DND-41 (cell line): ENCODE measurements at regions not wholly inside any gene's neighbourhood (a gene's known extent, or its start where the extent isn't known, plus 50 kb on each side); places are given as distances from the start of the nearest gene placed in this dataset.

ENCODE experiments used
- ATAC-seq: fragments of 200-7000 bp; cut with Tn5 transposase; 3 replicates; pipeline ENCODE4 v1.9.1; 2021; ENCODE audit warnings: low read depth; ENCODE audit not compliant: insufficient read depth
- DNase-seq: peaks from one replicate; pipeline ENCODE4 v3.0.0-alpha.2; 2020
- H2AFZ ChIP-seq: 2 replicates; pipeline ENCODE4 v1.6.0; 2012; ENCODE audit warnings: low read depth, low read length
- H3K27ac ChIP-seq: 2 replicates; pipeline ENCODE4 v1.5.1; 2012; ENCODE audit warnings: low read length, inconsistent platforms
- H3K27me3 ChIP-seq: fragments of 200-600 bp; sonication (generic); 2 replicates; pipeline ENCODE4 v1.6.0; 2012; ENCODE audit warnings: low read length, mild to moderate bottlenecking, inconsistent platforms; ENCODE audit not compliant: insufficient read depth, poor library complexity
- H3K36me3 ChIP-seq: 2 replicates; pipeline ENCODE4 v1.5.1; 2012; ENCODE audit warnings: low read length, inconsistent platforms; ENCODE audit not compliant: insufficient read depth
- H3K4me1 ChIP-seq: 2 replicates; pipeline ENCODE4 v1.5.1; 2012; ENCODE audit warnings: mild to moderate bottlenecking, low read length; ENCODE audit not compliant: insufficient read depth
- H3K4me2 ChIP-seq: 2 replicates; pipeline ENCODE4 v1.6.0; 2012; ENCODE audit warnings: mild to moderate bottlenecking, moderate library complexity, low read length, inconsistent platforms; ENCODE audit not compliant: insufficient read depth
- H3K4me3 ChIP-seq, 2 experiments: fragments of 200-600 bp in 1 of 2; shearing (Covaris generic) in 1 of 2; 2 replicates each; pipeline ENCODE4 v1.5.1; 2012 to 2016; ENCODE audit warnings: inconsistent platforms in 2 of 2, low read length in 2 of 2, mild to moderate bottlenecking in 2 of 2, low read depth in 1 of 2, moderate library complexity in 1 of 2
- H3K79me2 ChIP-seq: 2 replicates; pipeline ENCODE4 v1.6.0; 2012; ENCODE audit warnings: low read length, inconsistent platforms; ENCODE audit not compliant: insufficient read depth
- H3K9ac ChIP-seq: 2 replicates; pipeline ENCODE4 v1.6.0; 2012; ENCODE audit warnings: low read depth, mild to moderate bottlenecking, inconsistent platforms, low read length, moderate library complexity
- H3K9me3 ChIP-seq: 2 replicates; pipeline ENCODE4 v1.5.1; 2012; ENCODE audit warnings: low read length, moderate library complexity, mild to moderate bottlenecking, inconsistent platforms; ENCODE audit not compliant: insufficient read depth, severe bottlenecking
- H4K20me1 ChIP-seq: 2 replicates; pipeline ENCODE4 v1.6.0; 2012; ENCODE audit warnings: low read length; ENCODE audit not compliant: insufficient read depth
- EZH2 ChIP-seq: IDR thresholded peaks from 3 replicates; pipeline ENCODE4 v1.6.1; 2012; ENCODE audit warnings: borderline replicate concordance, low read depth, mild to moderate bottlenecking, moderate library complexity, low read length, inconsistent platforms; ENCODE audit not compliant: severe bottlenecking
- TF ChIP-seq, protein P1 (sequence below): IDR thresholded peaks from 2 replicates; pipeline ENCODE4 v1.5.1; 2012; ENCODE audit warnings: borderline replicate concordance, low read length, moderate library complexity, mild to moderate bottlenecking; ENCODE audit not compliant: poor library complexity, severe bottlenecking; ENCODE audit errors: extremely low read depth

DNA sequence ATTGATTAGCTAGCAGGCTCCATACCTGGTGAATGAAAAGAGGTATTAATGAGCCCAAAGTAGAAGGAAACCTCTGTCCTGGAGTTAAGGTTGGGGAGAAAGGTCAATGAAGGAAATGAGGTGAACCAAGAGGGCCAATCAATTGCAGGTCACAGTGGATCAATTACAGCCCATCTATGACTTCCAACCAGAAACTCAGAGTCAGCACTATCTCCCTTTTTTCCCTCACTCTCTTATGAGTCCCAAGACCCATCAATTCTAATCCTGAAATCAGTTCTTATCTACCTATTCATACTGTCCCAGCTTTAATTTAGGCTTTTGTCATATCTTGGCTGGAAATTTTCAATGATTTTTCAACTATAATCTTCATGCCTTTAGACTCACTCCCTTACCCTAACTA is 433.2 kb upstream of the PKN2 start:
- DNase-seq (no peak), ATAC-seq (no peak)
- Histone ChIP-seq H3K4me3 (no peak overlapping the region), H3K9me3 (no peaks in the 10 kb centered on the region), H3K79me2 (no peaks in the 10 kb centered on the region), H3K27ac (no peak overlapping the region), H3K36me3 (no peaks in the 10 kb centered on the region), H4K20me1 (no peaks in the 10 kb centered on the region), H3K4me1 (no peaks in the 10 kb centered on the region), H3K9ac (no peak overlapping the region), H3K4me2 (no peak overlapping the region), H2AFZ (no peak overlapping the region), H3K27me3 (no peaks in the 10 kb centered on the region)
- TF ChIP-seq, protein P1, sequence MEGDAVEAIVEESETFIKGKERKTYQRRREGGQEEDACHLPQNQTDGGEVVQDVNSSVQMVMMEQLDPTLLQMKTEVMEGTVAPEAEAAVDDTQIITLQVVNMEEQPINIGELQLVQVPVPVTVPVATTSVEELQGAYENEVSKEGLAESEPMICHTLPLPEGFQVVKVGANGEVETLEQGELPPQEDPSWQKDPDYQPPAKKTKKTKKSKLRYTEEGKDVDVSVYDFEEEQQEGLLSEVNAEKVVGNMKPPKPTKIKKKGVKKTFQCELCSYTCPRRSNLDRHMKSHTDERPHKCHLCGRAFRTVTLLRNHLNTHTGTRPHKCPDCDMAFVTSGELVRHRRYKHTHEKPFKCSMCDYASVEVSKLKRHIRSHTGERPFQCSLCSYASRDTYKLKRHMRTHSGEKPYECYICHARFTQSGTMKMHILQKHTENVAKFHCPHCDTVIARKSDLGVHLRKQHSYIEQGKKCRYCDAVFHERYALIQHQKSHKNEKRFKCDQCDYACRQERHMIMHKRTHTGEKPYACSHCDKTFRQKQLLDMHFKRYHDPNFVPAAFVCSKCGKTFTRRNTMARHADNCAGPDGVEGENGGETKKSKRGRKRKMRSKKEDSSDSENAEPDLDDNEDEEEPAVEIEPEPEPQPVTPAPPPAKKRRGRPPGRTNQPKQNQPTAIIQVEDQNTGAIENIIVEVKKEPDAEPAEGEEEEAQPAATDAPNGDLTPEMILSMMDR, result no peak
- TF ChIP-seq EZH2, result no peak

DNA sequence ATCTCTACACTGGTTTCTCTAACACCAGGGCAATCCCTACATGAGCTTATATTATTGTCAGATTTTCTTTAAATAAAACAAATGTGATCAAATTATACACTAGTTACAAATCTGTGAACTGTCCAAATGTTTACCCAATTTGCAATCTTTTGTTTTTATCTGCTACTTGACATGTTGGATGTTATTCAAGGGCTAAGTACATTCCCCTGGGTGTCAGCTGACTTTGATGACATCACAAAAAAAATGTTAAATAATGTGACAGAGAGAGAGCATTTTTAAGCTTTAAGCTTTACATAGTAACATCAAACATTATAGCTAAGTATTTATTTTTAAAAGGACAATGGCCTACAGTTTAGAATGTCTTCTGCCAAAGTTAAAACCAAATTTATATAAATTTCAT is 431.3 kb upstream of the PKN2 start:
- no peaks in the 10 kb centered on the region for H3K27me3 ChIP-seq
- no peak for DNase-seq
- no peaks in the 10 kb centered on the region for H3K9me3 ChIP-seq
- no peak for ATAC-seq
- no peaks in the 10 kb centered on the region for H3K36me3 ChIP-seq
- H3K4me3 ChIP-seq, result no peak overlapping the region
- H3K27ac ChIP-seq, result no peak overlapping the region
- H3K9ac ChIP-seq, result no peak overlapping the region
- H4K20me1 ChIP-seq, result no peaks in the 10 kb centered on the region
- no peaks in the 10 kb centered on the region for H3K4me1 ChIP-seq
- H3K4me2 ChIP-seq, result no peak overlapping the region
- TF ChIP-seq EZH2, result no peak
- TF ChIP-seq, protein P1, result no peak
- H3K79me2 ChIP-seq, result no peaks in the 10 kb centered on the region
- no peak overlapping the region for H2AFZ ChIP-seq

DNA sequence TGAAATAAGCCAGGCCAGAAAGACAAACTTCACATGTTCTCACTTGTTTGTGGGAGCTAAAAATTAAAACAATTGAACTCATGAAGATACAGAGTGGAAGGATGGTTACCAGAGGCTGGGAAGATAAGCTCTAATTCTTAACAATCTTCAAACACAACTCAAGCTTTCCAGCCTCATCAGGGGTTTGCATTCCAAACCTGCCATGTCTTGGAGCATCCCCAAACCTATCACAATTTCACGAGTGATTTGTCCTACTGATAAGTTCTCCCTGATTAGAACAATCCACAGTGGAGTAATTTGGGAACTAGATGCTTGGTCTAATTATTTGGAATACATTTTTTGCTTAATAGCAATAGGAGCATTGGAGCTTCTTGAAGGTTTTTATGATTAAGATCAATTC is 418.5 kb upstream of the PKN2 start:
- H3K27me3 ChIP-seq, result no peaks in the 10 kb centered on the region
- no peak overlapping the region for H2AFZ ChIP-seq
- H3K9me3 ChIP-seq, result no peaks in the 10 kb centered on the region
- TF ChIP-seq, protein P1, result no peak
- no peak for TF ChIP-seq EZH2
- H3K27ac ChIP-seq, result no peak overlapping the region
- H3K4me2 ChIP-seq, result no peak overlapping the region
- H3K4me1 ChIP-seq, result no peaks in the 10 kb centered on the region
- H3K36me3 ChIP-seq, result no peaks in the 10 kb centered on the region
- ATAC-seq, result no peak
- no peak overlapping the region for H3K9ac ChIP-seq
- no peak overlapping the region for H3K4me3 ChIP-seq
- no peak for DNase-seq
- H4K20me1 ChIP-seq, result no peaks in the 10 kb centered on the region
- H3K79me2 ChIP-seq, result no peaks in the 10 kb centered on the region

DNA sequence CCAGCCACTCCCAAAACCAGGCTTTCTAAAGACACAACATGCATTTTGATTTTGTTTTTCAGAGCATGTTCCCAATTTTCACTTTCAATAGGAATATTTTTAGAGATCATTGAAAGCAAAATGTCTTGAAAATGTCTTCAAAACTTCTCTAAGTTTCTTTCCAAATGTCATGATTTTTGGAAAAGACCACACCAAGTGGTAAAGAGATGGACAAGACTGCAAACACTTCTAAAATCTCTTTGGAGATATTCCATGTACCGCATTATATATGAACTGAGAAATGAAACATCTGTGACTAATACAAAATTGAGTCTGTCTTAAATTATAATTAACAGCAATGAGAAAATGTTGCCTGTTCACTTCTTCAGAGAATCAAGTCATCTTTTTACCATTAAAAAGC is 418.0 kb upstream of the PKN2 start:
- H3K36me3 ChIP-seq, result no peaks in the 10 kb centered on the region
- H3K79me2 ChIP-seq, result no peaks in the 10 kb centered on the region
- no peaks in the 10 kb centered on the region for H3K4me1 ChIP-seq
- ATAC-seq (no peak), DNase-seq (no peak)
- H3K4me2 ChIP-seq, result no peak overlapping the region
- TF ChIP-seq, protein P1, result no peak
- TF ChIP-seq EZH2, result no peak
- no peaks in the 10 kb centered on the region for H4K20me1 ChIP-seq
- no peak overlapping the region for H2AFZ ChIP-seq
- H3K9ac ChIP-seq, result no peak overlapping the region
- H3K27ac ChIP-seq, result no peak overlapping the region
- no peaks in the 10 kb centered on the region for H3K9me3 ChIP-seq
- H3K27me3 ChIP-seq, result no peaks in the 10 kb centered on the region
- H3K4me3 ChIP-seq, result no peak overlapping the region
